Tibial artery (tissue), 4 donors: ENCODE measurements at regions not wholly inside any gene's neighbourhood (a gene's known extent, or its start where the extent isn't known, plus 50 kb on each side); places are given as distances from the start of the nearest gene placed in this dataset.

Experiments
- DNase-seq, 2 donors: peaks; one replicate each; pipeline ENCODE4 v3.0.0-alpha.2; 2019
- H3K27ac ChIP-seq, 2 donors: fragments of 200-600 bp; sonication (generic) in 1 of 2; 1 replicate in 1 of 2; 2 replicates in 1 of 2; pipeline ENCODE4 v1.5.1; 2018 to 2019; ENCODE audit warnings: mild to moderate bottlenecking in 1 of 2
- H3K27me3 ChIP-seq, 2 donors: fragments of 200-600 bp; sonication (generic) in 1 of 2; one replicate each; pipeline versions ENCODE4 v1.5.1 to v1.6.0; 2016 to 2019
- H3K36me3 ChIP-seq, 3 donors: fragments of 200-600 bp; sonication (generic) in 2 of 3; one replicate each; pipeline ENCODE4 v1.5.1; 2016 to 2019; ENCODE audit warnings: mild to moderate bottlenecking in 2 of 3
- H3K4me1 ChIP-seq, 4 donors: fragments of 200-600 bp; sonication (generic) in 2 of 4; 1 replicate in 3 of 4; 2 replicates in 1 of 4; pipeline ENCODE4 v1.5.1; 2016 to 2019
- H3K4me3 ChIP-seq, 2 donors: fragments of 200-600 bp; sonication (generic) in 1 of 2; 1 replicate in 1 of 2; 2 replicates in 1 of 2; pipeline ENCODE4 v1.5.1; 2018 to 2019; ENCODE audit warnings: mild to moderate bottlenecking in 2 of 2
- H3K9me3 ChIP-seq, 3 donors: fragments of 200-600 bp; sonication (generic) in 1 of 3; one replicate each; pipeline ENCODE4 v1.5.1; 2016 to 2019
- intact Hi-C: fragments of 100-400 bp; cut with DNase I; formaldehyde crosslinking; loops from one replicate; pipeline ENCODE4 v1.15.0; 2023; ENCODE audit warnings: low total_unique reads
- TF ChIP-seq, protein P1 (sequence below), 2 experiments: fragments of 200-600 bp in 1 of 2; fragments of 450-650 bp in 1 of 2; IDR thresholded peaks; one replicate each; pipeline ENCODE4 v1.5.1; 2017 to 2019; ENCODE audit warnings: antibody characterized with exemption in 2 of 2, mild to moderate bottlenecking in 1 of 2, moderate library complexity in 1 of 2

DNA sequence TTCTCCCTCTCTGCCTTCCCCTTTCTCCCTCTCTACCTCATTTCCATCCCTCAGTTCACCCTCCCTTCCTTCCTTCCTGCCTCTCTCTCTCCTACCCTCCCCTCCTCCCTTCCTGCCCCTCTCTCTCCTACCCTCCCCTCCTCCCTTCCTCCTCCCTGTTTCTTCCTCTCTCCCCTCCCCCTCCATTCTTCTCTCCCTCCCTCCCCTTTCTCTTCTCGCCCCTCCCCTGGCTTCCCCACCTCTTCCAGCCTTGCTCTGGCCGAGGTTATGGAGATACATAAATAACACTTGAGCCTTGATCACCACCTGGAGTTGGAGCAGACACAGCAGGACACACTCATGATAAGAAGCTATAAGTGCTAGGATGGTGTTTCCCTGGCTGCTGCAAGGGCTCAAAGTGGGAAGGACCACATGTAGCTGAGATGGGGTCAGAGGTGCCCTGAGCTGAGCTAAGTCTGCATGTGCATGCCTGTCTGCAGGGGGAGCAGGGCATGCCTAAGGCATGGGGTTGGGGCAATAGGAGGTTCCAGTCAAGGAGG lies 326.1 kb upstream of the HS6ST1 start:
- intact Hi-C loops, result no loop called here
- TF ChIP-seq, protein P1, sequence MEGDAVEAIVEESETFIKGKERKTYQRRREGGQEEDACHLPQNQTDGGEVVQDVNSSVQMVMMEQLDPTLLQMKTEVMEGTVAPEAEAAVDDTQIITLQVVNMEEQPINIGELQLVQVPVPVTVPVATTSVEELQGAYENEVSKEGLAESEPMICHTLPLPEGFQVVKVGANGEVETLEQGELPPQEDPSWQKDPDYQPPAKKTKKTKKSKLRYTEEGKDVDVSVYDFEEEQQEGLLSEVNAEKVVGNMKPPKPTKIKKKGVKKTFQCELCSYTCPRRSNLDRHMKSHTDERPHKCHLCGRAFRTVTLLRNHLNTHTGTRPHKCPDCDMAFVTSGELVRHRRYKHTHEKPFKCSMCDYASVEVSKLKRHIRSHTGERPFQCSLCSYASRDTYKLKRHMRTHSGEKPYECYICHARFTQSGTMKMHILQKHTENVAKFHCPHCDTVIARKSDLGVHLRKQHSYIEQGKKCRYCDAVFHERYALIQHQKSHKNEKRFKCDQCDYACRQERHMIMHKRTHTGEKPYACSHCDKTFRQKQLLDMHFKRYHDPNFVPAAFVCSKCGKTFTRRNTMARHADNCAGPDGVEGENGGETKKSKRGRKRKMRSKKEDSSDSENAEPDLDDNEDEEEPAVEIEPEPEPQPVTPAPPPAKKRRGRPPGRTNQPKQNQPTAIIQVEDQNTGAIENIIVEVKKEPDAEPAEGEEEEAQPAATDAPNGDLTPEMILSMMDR (IDR thresholded peaks at IDR 0.05), result no peak
- Histone ChIP-seq H3K36me3 (no peaks in the 10 kb centered on the region), H3K9me3 (no peaks in the 10 kb centered on the region), H3K4me1 (no peaks in the 10 kb centered on the region), H3K27me3 (no peaks in the 10 kb centered on the region), H3K4me3 (no peak overlapping the region), H3K27ac (no peak overlapping the region)
- DNase-seq, result peak in 1 of 2 donors; percentile 21

DNA sequence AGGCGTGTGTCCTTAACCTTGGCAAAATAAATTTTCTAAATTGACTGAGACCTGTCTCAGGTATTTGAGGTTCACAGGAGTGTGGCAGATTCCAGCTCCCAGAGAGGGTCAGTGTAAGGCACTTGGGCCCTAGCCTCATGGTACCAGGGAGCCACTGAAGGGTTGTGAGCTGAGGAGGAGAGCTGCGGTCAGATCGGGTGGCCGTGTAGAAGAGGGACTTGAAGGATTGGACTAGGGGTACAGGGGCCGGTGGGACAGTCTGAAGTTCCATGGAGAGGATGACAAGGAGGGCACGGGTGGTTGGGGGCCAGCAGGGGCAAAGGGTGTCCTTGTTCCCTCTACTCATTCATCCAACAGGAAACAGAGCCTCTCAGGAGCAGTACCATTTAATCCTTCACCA lies 327.0 kb upstream of the HS6ST1 start:
- no peaks in the 10 kb centered on the region for H3K9me3 ChIP-seq
- TF ChIP-seq, protein P1 (IDR thresholded peaks at IDR 0.05), result no peak
- H3K4me1 ChIP-seq, result no peaks in the 10 kb centered on the region
- no peak overlapping the region for H3K27ac ChIP-seq
- peak in 1 of 2 donors; percentile 52 for DNase-seq
- intact Hi-C loops, result no loop called here
- H3K36me3 ChIP-seq, result no peaks in the 10 kb centered on the region
- H3K4me3 ChIP-seq, result no peak overlapping the region
- no peaks in the 10 kb centered on the region for H3K27me3 ChIP-seq

DNA sequence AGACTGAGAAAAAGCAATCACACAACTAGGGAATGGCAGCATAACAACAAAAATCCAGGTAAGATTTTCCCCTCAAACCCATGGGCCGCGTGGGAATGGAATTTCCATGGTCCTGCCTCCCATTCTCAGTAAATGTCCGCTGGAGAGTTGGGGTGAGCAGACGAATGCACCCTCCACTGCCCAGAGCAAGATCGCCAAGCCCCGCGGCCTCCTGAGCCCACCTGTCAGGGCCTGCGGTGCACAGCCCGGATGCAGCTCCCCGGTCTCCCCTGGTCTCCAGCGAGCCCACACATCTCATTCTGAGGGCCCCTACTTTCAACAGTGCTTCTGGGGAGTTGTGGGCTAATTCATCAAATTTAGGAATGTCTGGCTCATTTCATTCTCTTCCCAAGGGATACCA lies 327.4 kb upstream of the HS6ST1 start:
- H3K27me3 ChIP-seq, result no peaks in the 10 kb centered on the region
- DNase-seq, result peak in 1 of 2 donors; percentile 40

DNA sequence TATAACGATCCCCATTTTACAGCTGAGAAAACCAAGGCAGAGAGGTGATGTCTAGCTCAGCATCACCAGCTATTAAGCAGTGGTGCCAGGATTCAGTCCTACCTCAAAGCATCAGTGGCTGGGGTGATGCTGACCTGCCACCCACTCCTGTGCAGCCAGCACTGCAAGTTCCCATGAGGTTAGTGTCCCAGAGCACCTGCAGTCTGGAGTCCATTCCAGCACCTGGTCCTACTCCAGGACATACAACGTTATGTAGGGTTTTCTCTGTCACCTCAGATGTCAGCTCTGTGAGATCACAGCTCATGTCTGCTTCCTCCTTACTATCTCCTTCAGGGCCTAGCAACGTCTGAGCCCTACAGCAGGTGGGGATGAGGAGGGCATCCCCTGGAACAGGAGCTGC lies 328.0 kb upstream of the HS6ST1 start:
- no peak overlapping the region for H3K27ac ChIP-seq
- no peaks in the 10 kb centered on the region for H3K36me3 ChIP-seq
- no peaks in the 10 kb centered on the region for H3K27me3 ChIP-seq
- H3K9me3 ChIP-seq, result no peaks in the 10 kb centered on the region
- H3K4me1 ChIP-seq, result no peaks in the 10 kb centered on the region
- DNase-seq, result peak in 1 of 2 donors; percentile 17
- TF ChIP-seq, protein P1 (IDR thresholded peaks at IDR 0.05), result no peak
- no peak overlapping the region for H3K4me3 ChIP-seq
- intact Hi-C loops, result no loop called here

More for the DNA sequence above, 327.4 kb upstream of the HS6ST1 start:
- Histone ChIP-seq H3K4me3 (no peak overlapping the region), H3K27ac (no peak overlapping the region), H3K4me1 (no peaks in the 10 kb centered on the region), H3K9me3 (no peaks in the 10 kb centered on the region), H3K36me3 (no peaks in the 10 kb centered on the region)
- intact Hi-C loops, result no loop called here
- TF ChIP-seq, protein P1 (IDR thresholded peaks at IDR 0.05), result no peak

DNA sequence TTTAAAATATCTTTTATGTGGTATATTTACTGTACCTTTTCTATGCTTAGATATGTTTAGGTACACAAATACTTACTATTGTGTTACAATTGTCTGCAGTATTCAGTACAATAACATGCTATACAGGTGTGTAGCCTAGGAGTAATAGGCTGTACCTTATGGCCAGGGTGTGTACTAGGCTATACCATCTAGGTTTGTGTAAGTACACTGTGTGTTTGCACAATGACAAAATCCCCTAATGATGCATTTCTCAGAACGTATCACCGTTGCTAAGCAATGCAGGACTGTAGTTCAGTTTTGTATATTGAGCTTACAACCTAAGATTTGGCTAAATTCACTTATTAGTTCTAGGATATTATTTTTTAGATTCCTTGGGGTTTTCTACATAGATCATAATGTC lies 332.3 kb upstream of the HS6ST1 start:
- no peak overlapping the region for H3K27ac ChIP-seq
- no peaks in the 10 kb centered on the region for H3K4me1 ChIP-seq
- no peak for DNase-seq
- intact Hi-C loops, result no loop called here
- no peaks in the 10 kb centered on the region for H3K36me3 ChIP-seq
- TF ChIP-seq, protein P1 (IDR thresholded peaks at IDR 0.05), result no peak
- H3K27me3 ChIP-seq, result no peaks in the 10 kb centered on the region
- no peak overlapping the region for H3K4me3 ChIP-seq
- no peaks in the 10 kb centered on the region for H3K9me3 ChIP-seq

DNA sequence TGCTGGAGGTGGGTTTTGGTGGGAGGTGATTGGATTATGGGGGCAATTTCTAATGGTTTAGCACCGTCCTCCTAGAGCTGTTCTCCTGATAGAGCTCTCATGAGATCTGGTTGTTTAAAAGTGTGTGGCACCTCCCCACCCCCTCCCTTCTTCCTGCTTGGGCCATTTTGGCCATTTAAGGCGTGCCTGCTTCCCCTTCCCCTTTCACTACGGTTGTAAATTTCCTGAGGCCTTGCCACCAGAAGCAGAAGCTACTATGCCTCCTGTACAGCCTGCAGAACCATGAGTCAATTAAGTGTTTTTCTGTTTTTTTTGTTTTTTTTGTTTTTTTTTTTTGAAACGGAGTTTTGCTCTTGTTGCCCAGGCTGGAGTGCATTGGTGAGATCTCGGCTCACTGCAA lies 335.7 kb upstream of the HS6ST1 start:
- Histone ChIP-seq H3K9me3 (peaks cover 0 to 6% (median 0%) of the 10 kb centered on the region in 3 donors), H3K27me3 (no peaks in the 10 kb centered on the region), H3K4me3 (no peak overlapping the region), H3K4me1 (no peaks in the 10 kb centered on the region), H3K27ac (no peak overlapping the region), H3K36me3 (no peaks in the 10 kb centered on the region)
- TF ChIP-seq, protein P1 (IDR thresholded peaks at IDR 0.05), result no peak
- intact Hi-C loops, result no loop called here
- peak in 1 of 2 donors; percentile 33 for DNase-seq
